Uterus (tissue), 3 donors: ENCODE measurements at regions not wholly inside any gene's neighbourhood (a gene's known extent, or its start where the extent isn't known, plus 50 kb on each side); places are given as distances from the start of the nearest gene placed in this dataset.

Experiments
- DNase-seq, 2 donors: peaks; one replicate each; pipeline ENCODE4 v3.0.0-alpha.2; 2019 to 2020
- H3K27ac ChIP-seq, 2 donors: fragments of 200-600 bp; sonication (generic); 1 replicate in 1 of 2; 2 replicates in 1 of 2; pipeline ENCODE4 v1.5.1; 2016 to 2018
- H3K27me3 ChIP-seq, 2 donors: fragments of 200-600 bp; sonication (generic); one replicate each; pipeline ENCODE4 v1.5.1; 2018 to 2019; ENCODE audit warnings: control low read depth in 1 of 2
- H3K36me3 ChIP-seq, 2 donors: fragments of 200-600 bp; sonication (generic); one replicate each; pipeline ENCODE4 v1.5.1; 2019; ENCODE audit warnings: control low read depth in 1 of 2
- H3K4me1 ChIP-seq, 2 donors: fragments of 200-600 bp; sonication (generic); one replicate each; pipeline ENCODE4 v1.5.1; 2018 to 2019; ENCODE audit warnings: control low read depth in 1 of 2
- H3K4me3 ChIP-seq, 2 donors: fragments of 200-600 bp; sonication (generic); 1 replicate in 1 of 2; 2 replicates in 1 of 2; pipeline ENCODE4 v1.5.1; 2018 to 2019; ENCODE audit warnings: mild to moderate bottlenecking in 1 of 2
- H3K9me3 ChIP-seq, 2 donors: fragments of 200-600 bp; sonication (generic); one replicate each; pipeline ENCODE4 v1.5.1; 2019; ENCODE audit warnings: control low read depth in 1 of 2
- POLR2A ChIP-seq, 2 donors: fragments of 450-650 bp; IDR thresholded peaks; one replicate each; pipeline ENCODE4 v1.6.1; 2016; ENCODE audit warnings: antibody characterized with exemption in 2 of 2, mild to moderate bottlenecking in 1 of 2, moderate library complexity in 1 of 2
- intact Hi-C: fragments of 100-400 bp; cut with DNase I; formaldehyde crosslinking; loops from one replicate; pipeline ENCODE4 v1.15.1; 2023; ENCODE audit warnings: low total_unique reads
- TF ChIP-seq, protein P1 (sequence below), 4 experiments: fragments of 200-600 bp in 2 of 4; fragments of 450-650 bp in 2 of 4; sonication (generic) in 2 of 4; IDR thresholded peaks; one replicate each; pipeline ENCODE4 v1.5.1; 2016 to 2019; ENCODE audit warnings: antibody characterized with exemption in 4 of 4, mild to moderate bottlenecking in 2 of 4, moderate library complexity in 1 of 4
- donor health status: DM: yes; HTN: yes; CAD: no.

DNA sequence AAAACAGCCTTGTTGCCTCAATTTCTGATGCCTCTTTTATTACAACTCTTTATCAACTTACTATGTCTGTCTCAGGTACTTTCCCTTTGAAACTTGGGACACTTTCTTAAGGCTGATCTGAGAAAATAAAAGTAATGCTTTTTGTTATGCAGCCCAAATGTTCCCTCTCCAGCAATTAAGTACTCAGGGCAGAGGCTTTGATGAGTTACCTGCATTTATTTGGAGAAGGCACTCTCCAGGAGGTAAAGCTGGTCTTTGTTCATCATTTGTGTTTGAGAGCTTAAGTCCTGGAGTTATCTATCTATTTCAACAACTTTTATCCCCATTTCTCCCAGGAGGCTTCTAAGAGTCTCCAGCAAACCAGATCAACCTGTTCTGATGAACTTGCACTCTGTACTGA, 259.2 kb downstream of the ASXL3 start:
- Histone ChIP-seq H3K4me3 (no peak overlapping the region), H3K27me3 (no peaks in the 10 kb centered on the region), H3K9me3 (no peaks in the 10 kb centered on the region), H3K36me3 (no peaks in the 10 kb centered on the region), H3K27ac (no peak overlapping the region), H3K4me1 (no peaks in the 10 kb centered on the region)
- intact Hi-C loops, result no loop called here
- TF ChIP-seq, protein P1, sequence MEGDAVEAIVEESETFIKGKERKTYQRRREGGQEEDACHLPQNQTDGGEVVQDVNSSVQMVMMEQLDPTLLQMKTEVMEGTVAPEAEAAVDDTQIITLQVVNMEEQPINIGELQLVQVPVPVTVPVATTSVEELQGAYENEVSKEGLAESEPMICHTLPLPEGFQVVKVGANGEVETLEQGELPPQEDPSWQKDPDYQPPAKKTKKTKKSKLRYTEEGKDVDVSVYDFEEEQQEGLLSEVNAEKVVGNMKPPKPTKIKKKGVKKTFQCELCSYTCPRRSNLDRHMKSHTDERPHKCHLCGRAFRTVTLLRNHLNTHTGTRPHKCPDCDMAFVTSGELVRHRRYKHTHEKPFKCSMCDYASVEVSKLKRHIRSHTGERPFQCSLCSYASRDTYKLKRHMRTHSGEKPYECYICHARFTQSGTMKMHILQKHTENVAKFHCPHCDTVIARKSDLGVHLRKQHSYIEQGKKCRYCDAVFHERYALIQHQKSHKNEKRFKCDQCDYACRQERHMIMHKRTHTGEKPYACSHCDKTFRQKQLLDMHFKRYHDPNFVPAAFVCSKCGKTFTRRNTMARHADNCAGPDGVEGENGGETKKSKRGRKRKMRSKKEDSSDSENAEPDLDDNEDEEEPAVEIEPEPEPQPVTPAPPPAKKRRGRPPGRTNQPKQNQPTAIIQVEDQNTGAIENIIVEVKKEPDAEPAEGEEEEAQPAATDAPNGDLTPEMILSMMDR (IDR thresholded peaks at IDR 0.05), result no peak
- TF ChIP-seq POLR2A (IDR thresholded peaks at IDR 0.05), result no peak
- no peak for DNase-seq

DNA sequence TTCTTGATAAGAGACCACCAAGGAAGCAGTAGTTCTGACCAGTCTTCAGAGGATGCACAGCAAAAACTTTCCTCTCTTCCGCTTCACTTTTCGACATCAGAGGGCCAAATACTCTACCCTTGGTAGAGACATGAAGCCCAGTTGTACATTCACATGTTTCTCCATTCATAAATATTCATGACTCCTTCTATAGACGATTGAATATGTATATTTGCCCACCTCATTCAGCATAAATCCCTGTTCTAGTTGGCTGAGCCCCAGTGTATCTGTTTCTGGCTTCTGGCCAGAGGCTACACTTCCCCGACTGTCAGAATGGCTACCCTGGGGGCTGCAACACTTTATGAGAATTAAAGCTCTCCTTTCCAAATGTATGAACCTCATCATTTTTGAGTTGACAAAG, 258.5 kb downstream of the ASXL3 start:
- no peak overlapping the region for H3K4me3 ChIP-seq
- no peaks in the 10 kb centered on the region for H3K36me3 ChIP-seq
- DNase-seq, result no peak
- no peak overlapping the region for H3K27ac ChIP-seq
- no peaks in the 10 kb centered on the region for H3K4me1 ChIP-seq
- TF ChIP-seq, protein P1 (IDR thresholded peaks at IDR 0.05), result no peak
- TF ChIP-seq POLR2A (IDR thresholded peaks at IDR 0.05), result no peak
- H3K9me3 ChIP-seq, result no peaks in the 10 kb centered on the region
- no peaks in the 10 kb centered on the region for H3K27me3 ChIP-seq
- intact Hi-C loops, result no loop called here

DNA sequence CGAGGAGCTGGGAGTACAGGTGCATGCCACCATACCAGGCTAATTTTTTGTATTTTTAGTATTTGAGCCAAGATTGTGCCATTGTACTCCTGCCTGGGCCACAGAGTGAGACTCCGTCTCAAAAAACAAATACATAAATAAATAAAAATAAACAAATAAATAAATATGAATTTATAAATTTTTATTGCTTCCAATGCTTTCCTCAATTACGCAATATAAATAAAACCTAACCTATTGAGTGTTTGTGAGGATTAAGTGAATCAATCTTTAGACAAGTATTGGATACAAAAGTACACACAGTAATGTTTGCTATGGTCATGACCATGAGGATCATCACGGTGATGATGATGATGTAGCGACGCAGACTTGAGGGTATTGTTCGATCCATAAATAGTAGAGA, 257.4 kb downstream of the ASXL3 start:
- Histone ChIP-seq H3K36me3 (no peaks in the 10 kb centered on the region), H3K9me3 (no peaks in the 10 kb centered on the region), H3K27me3 (no peaks in the 10 kb centered on the region), H3K4me3 (no peak overlapping the region), H3K4me1 (no peaks in the 10 kb centered on the region), H3K27ac (no peak overlapping the region)
- intact Hi-C loops, result no loop called here
- no peak for TF ChIP-seq POLR2A (IDR thresholded peaks at IDR 0.05)
- TF ChIP-seq, protein P1 (IDR thresholded peaks at IDR 0.05), result no peak
- no peak for DNase-seq

DNA sequence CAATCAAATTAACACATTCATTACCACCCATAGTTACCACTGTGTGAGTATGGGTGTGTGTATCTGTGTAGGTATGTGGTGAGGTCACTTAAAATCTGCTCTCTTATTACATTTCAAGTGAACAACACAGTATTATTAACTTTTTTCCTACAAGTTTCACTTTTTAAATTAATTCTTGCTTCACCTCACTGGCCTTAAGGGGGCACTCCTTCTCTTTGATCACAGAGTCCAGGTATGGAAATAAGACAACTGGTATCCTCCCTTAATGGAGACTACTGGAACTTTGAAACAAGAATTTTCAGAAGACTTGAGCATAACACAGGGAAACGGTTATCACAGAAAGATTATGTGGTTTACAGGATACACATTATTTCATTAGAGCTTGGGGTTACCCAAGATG, 255.8 kb downstream of the ASXL3 start:
- no peak overlapping the region for H3K4me3 ChIP-seq
- H3K27ac ChIP-seq, result no peak overlapping the region
- no peaks in the 10 kb centered on the region for H3K36me3 ChIP-seq
- intact Hi-C loops, result no loop called here
- no peaks in the 10 kb centered on the region for H3K4me1 ChIP-seq
- H3K9me3 ChIP-seq, result no peaks in the 10 kb centered on the region
- no peaks in the 10 kb centered on the region for H3K27me3 ChIP-seq
- no peak for TF ChIP-seq POLR2A (IDR thresholded peaks at IDR 0.05)
- TF ChIP-seq, protein P1 (IDR thresholded peaks at IDR 0.05), result no peak
- DNase-seq, result no peak

DNA sequence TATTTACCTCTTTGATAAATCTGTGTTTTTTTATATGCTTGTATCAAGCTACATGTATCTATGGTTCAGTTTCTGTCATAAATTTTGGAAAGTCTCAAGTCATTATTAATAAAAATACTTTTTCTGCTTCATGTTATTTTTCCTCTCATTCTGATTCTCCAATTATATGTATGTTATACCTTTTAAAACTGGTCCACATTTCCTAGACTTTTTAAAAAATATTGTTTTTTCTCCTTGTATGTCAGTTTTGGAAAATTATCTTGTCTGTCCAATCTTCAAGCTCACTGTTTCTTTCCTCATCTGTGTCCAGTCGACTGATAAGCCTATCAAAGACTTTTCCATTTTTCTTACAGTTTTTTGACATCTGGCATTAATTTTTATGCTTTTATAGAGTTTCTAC, 253.4 kb downstream of the ASXL3 start:
- no peak for TF ChIP-seq POLR2A (IDR thresholded peaks at IDR 0.05)
- no peaks in the 10 kb centered on the region for H3K36me3 ChIP-seq
- no peaks in the 10 kb centered on the region for H3K9me3 ChIP-seq
- DNase-seq, result no peak
- intact Hi-C loops, result no loop called here
- H3K27me3 ChIP-seq, result no peaks in the 10 kb centered on the region
- H3K4me1 ChIP-seq, result no peaks in the 10 kb centered on the region
- no peak overlapping the region for H3K27ac ChIP-seq
- no peak overlapping the region for H3K4me3 ChIP-seq

DNA sequence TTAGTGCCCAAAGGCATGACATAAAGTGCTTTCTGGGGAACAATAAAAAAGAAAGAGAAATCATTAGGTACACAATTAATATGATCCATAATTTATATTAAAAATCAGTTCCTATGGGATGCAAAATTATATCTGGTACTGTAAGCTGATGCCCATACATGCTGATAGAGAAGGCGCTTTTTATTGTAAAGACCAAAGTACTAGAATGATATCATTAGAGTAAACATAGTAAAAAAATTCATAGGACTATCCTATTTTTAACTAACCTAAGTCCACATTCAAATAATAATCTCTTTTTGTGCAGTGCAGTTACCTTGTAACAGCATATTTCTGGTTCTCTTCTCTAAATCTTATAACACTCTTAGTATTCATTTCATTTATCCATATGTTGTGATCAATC, 252.2 kb downstream of the ASXL3 start:
- H3K27ac ChIP-seq, result no peak overlapping the region
- H3K9me3 ChIP-seq, result no peaks in the 10 kb centered on the region
- H3K4me3 ChIP-seq, result no peak overlapping the region
- H3K27me3 ChIP-seq, result no peaks in the 10 kb centered on the region
- TF ChIP-seq, protein P1 (IDR thresholded peaks at IDR 0.05), result no peak
- TF ChIP-seq POLR2A (IDR thresholded peaks at IDR 0.05), result no peak
- no peak for DNase-seq
- no peaks in the 10 kb centered on the region for H3K4me1 ChIP-seq
- intact Hi-C loops, result no loop called here
- H3K36me3 ChIP-seq, result no peaks in the 10 kb centered on the region
